Muscle of arm (tissue), 1 donor: ENCODE measurements at regions not wholly inside any gene's neighbourhood (a gene's known extent, or its start where the extent isn't known, plus 50 kb on each side); places are given as distances from the start of the nearest gene placed in this dataset.

Experiments used
- DNase-seq: peaks from one replicate; pipeline ENCODE4 v3.0.0-alpha.2; 2013

GRCh38 chr1:55685560-55685959 is 470.4 kb upstream of the USP24 start:
- no peak for DNase-seq

GRCh38 chr1:55684131-55684650 is 469.0 kb upstream of the USP24 start:
- no peak for DNase-seq

- no peak for DNase-seq
Measured at GRCh38 chr1:55682198-55682597, 467.0 kb upstream of the USP24 start.

GRCh38 chr1:55679971-55680370 is 464.8 kb upstream of the USP24 start:
- DNase-seq: no peak

GRCh38 chr1:55673416-55673815 is 458.3 kb upstream of the USP24 start:
- no peak for DNase-seq

GRCh38 chr1:55670331-55671082 is 455.3 kb upstream of the USP24 start:
- DNase-seq: no peak

- no peak for DNase-seq
Measured at GRCh38 chr1:55669293-55669692, 454.1 kb upstream of the USP24 start.

GRCh38 chr1:55662875-55663274 is 447.7 kb upstream of the USP24 start:
- no peak for DNase-seq

GRCh38 chr1:55658917-55659316 is 443.8 kb upstream of the USP24 start:
- DNase-seq: no peak

- no peak for DNase-seq
Measured at GRCh38 chr1:55654750-55655149, 439.6 kb upstream of the USP24 start.

GRCh38 chr1:55654171-55654570 is 439.0 kb upstream of the USP24 start:
- DNase-seq: no peak

- no peak for DNase-seq
Measured at GRCh38 chr1:55650444-55650843, 435.3 kb upstream of the USP24 start.

GRCh38 chr1:55646181-55646580 is 431.0 kb upstream of the USP24 start:
- no peak for DNase-seq

GRCh38 chr1:55645270-55645669 is 430.1 kb upstream of the USP24 start:
- no peak for DNase-seq

GRCh38 chr1:55641947-55642346 is 426.8 kb upstream of the USP24 start:
- DNase-seq: peak; percentile 51

GRCh38 chr1:55640708-55641473 is 425.7 kb upstream of the USP24 start:
- peak; percentile 73 for DNase-seq

GRCh38 chr1:55639526-55639925 is 424.4 kb upstream of the USP24 start:
- DNase-seq: no peak

GRCh38 chr1:55639051-55639450 is 423.9 kb upstream of the USP24 start:
- no peak for DNase-seq

GRCh38 chr1:55636696-55637095 is 421.5 kb upstream of the USP24 start:
- no peak for DNase-seq

GRCh38 chr1:55635856-55636255 is 420.7 kb upstream of the USP24 start:
- DNase-seq: no peak

GRCh38 chr1:55634516-55634915 is 419.4 kb upstream of the USP24 start:
- DNase-seq: no peak

- DNase-seq: no peak
Measured at GRCh38 chr1:55632906-55633305, 417.7 kb upstream of the USP24 start.

GRCh38 chr1:55632058-55632457 is 416.9 kb upstream of the USP24 start:
- DNase-seq: no peak
